ENCODE measurements at regions not wholly inside any gene's neighbourhood (a gene's known extent, or its start where the extent isn't known, plus 50 kb on each side); places are given as distances from the start of the nearest gene placed in this dataset.

GRCh38 chr14:48349689-48350088 is 674.3 kb upstream of the MDGA2 start:
- ChIA-PET POLR2A (ENCODE audit: low non-redundant PET) (no interaction called here), CTCF (no interaction called here)
- H3K9me3 ChIP-seq (ENCODE audit: low read depth, low read length, poor library complexity, severe bottlenecking) = no peaks in the 10 kb centered on the region
- H3K36me3 ChIP-seq (ENCODE audit: insufficient read depth, low read length, poor library complexity, severe bottlenecking) = no peaks in the 10 kb centered on the region
- BruUV-seq (replicated peaks) = no TSS peak
- intact Hi-C loops (cut with micrococcal nuclease; ENCODE audit: unreplicated experiment) = no loop called here
- no peak overlapping the region for H3K27ac ChIP-seq (ENCODE audit: low read depth, low read length, poor library complexity, severe bottlenecking)
- H3K4me1 ChIP-seq (ENCODE audit: insufficient read depth, low read length, poor library complexity, severe bottlenecking) = no peaks in the 10 kb centered on the region
- no peak for TF ChIP-seq CTCF (conservative IDR thresholded peaks at IDR 0.05; ENCODE audit: low read depth, low read length)
- TF ChIP-seq EZH2 (IDR thresholded peaks at IDR 0.05; ENCODE audit: borderline replicate concordance, low read depth, low read length, poor library complexity, severe bottlenecking) = no peak
- DNase-seq (ENCODE audit: low spot score) = no peak
- no peak overlapping the region for H3K4me3 ChIP-seq (ENCODE audit: low read depth, low read length, poor library complexity, severe bottlenecking)
- no peaks in the 10 kb centered on the region for H3K27me3 ChIP-seq (replicated peaks; ENCODE audit: insufficient read depth, low read depth, low read length, poor library complexity)

- TF ChIP-seq EZH2 (IDR thresholded peaks at IDR 0.05; ENCODE audit: borderline replicate concordance, low read depth, low read length, poor library complexity, severe bottlenecking) = no peak
- TF ChIP-seq CTCF (conservative IDR thresholded peaks at IDR 0.05; ENCODE audit: low read depth, low read length) = no peak
- Histone ChIP-seq H3K27me3 (replicated peaks; ENCODE audit: insufficient read depth, low read depth, low read length, poor library complexity) (no peaks in the 10 kb centered on the region), H3K4me3 (ENCODE audit: low read depth, low read length, poor library complexity, severe bottlenecking) (no peak overlapping the region), H3K36me3 (ENCODE audit: insufficient read depth, low read length, poor library complexity, severe bottlenecking) (no peaks in the 10 kb centered on the region), H3K27ac (ENCODE audit: low read depth, low read length, poor library complexity, severe bottlenecking) (no peak overlapping the region), H3K4me1 (ENCODE audit: insufficient read depth, low read length, poor library complexity, severe bottlenecking) (no peaks in the 10 kb centered on the region), H3K9me3 (ENCODE audit: low read depth, low read length, poor library complexity, severe bottlenecking) (no peaks in the 10 kb centered on the region)
- intact Hi-C loops (cut with micrococcal nuclease; ENCODE audit: unreplicated experiment) = no loop called here
- DNase-seq (ENCODE audit: low spot score) = no peak
- ChIA-PET POLR2A (ENCODE audit: low non-redundant PET) (no interaction called here), CTCF (no interaction called here)
- no TSS peak for BruUV-seq (replicated peaks)
Observed at GRCh38 chr14:48341069-48341468, 665.7 kb upstream of the MDGA2 start.

GRCh38 chr14:48333221-48333920 is 658.0 kb upstream of the MDGA2 start:
- H3K9me3 ChIP-seq (ENCODE audit: low read depth, low read length, poor library complexity, severe bottlenecking) = no peaks in the 10 kb centered on the region
- H3K4me1 ChIP-seq (ENCODE audit: insufficient read depth, low read length, poor library complexity, severe bottlenecking) = no peaks in the 10 kb centered on the region
- H3K36me3 ChIP-seq (ENCODE audit: insufficient read depth, low read length, poor library complexity, severe bottlenecking) = no peaks in the 10 kb centered on the region
- TF ChIP-seq CTCF (conservative IDR thresholded peaks at IDR 0.05; ENCODE audit: low read depth, low read length) (no peak), EZH2 (IDR thresholded peaks at IDR 0.05; ENCODE audit: borderline replicate concordance, low read depth, low read length, poor library complexity, severe bottlenecking) (no peak)
- H3K27ac ChIP-seq (ENCODE audit: low read depth, low read length, poor library complexity, severe bottlenecking) = no peak overlapping the region
- no peak overlapping the region for H3K4me3 ChIP-seq (ENCODE audit: low read depth, low read length, poor library complexity, severe bottlenecking)
- intact Hi-C loops (cut with micrococcal nuclease; ENCODE audit: unreplicated experiment) = no loop called here
- ChIA-PET POLR2A (ENCODE audit: low non-redundant PET) (no interaction called here), CTCF (no interaction called here)
- no peak for DNase-seq (ENCODE audit: low spot score)
- H3K27me3 ChIP-seq (replicated peaks; ENCODE audit: insufficient read depth, low read depth, low read length, poor library complexity) = no peaks in the 10 kb centered on the region
- no TSS peak for BruUV-seq (replicated peaks)
